COLO829 (cell line): ENCODE measurements at regions not wholly inside any gene's neighbourhood (a gene's known extent, or its start where the extent isn't known, plus 50 kb on each side); places are given as distances from the start of the nearest gene placed in this dataset.

Experiments used
- DNase-seq: peaks from one replicate; pipeline ENCODE4 v3.0.0; 2012; ENCODE audit warnings: low spot score

GRCh38 chr4:22217480-22217879, 268.9 kb upstream of the KCNIP4 start:
- DNase-seq, result no peak

- no peak for DNase-seq
These were observed 267.7 kb upstream of the KCNIP4 start for GRCh38 chr4:22216278-22216677.

GRCh38 chr4:22215084-22215483, 266.5 kb upstream of the KCNIP4 start:
- no peak for DNase-seq

- DNase-seq, result no peak
These were observed 255.1 kb upstream of the KCNIP4 start for GRCh38 chr4:22203711-22204011.

GRCh38 chr4:22202975-22203710, 254.6 kb upstream of the KCNIP4 start:
- DNase-seq, result no peak

- no peak for DNase-seq
These were observed 253.8 kb upstream of the KCNIP4 start for GRCh38 chr4:22202246-22202974.

GRCh38 chr4:22201256-22201655, 252.7 kb upstream of the KCNIP4 start:
- DNase-seq, result no peak

- no peak for DNase-seq
These were observed 248.0 kb upstream of the KCNIP4 start for GRCh38 chr4:22196551-22196950.

- no peak for DNase-seq
These were observed 243.5 kb upstream of the KCNIP4 start for GRCh38 chr4:22192084-22192511.

GRCh38 chr4:22191565-22191964, 243.0 kb upstream of the KCNIP4 start:
- no peak for DNase-seq

GRCh38 chr4:22190855-22191254, 242.3 kb upstream of the KCNIP4 start:
- DNase-seq, result peak; percentile 31

GRCh38 chr4:22187203-22187820, 238.7 kb upstream of the KCNIP4 start:
- no peak for DNase-seq

GRCh38 chr4:22181736-22182135, 233.2 kb upstream of the KCNIP4 start:
- DNase-seq, result no peak

- DNase-seq, result peak; percentile 45
These were observed 230.7 kb upstream of the KCNIP4 start for GRCh38 chr4:22179124-22179874.

- no peak for DNase-seq
These were observed 226.1 kb upstream of the KCNIP4 start for GRCh38 chr4:22174640-22175039.

GRCh38 chr4:22170353-22170752, 221.8 kb upstream of the KCNIP4 start:
- peak; percentile 49 for DNase-seq

- DNase-seq, result no peak
These were observed 218.6 kb upstream of the KCNIP4 start for GRCh38 chr4:22167201-22167600.

- no peak for DNase-seq
These were observed 213.9 kb upstream of the KCNIP4 start for GRCh38 chr4:22162454-22162853.

- DNase-seq, result no peak
These were observed 182.2 kb upstream of the KCNIP4 start for GRCh38 chr4:22130741-22131140.

- DNase-seq, result peak; percentile 50
These were observed 181.0 kb upstream of the KCNIP4 start for GRCh38 chr4:22129454-22130029.

- no peak for DNase-seq
These were observed 173.5 kb upstream of the KCNIP4 start for GRCh38 chr4:22122062-22122461.

GRCh38 chr4:22115262-22115661, 166.7 kb upstream of the KCNIP4 start:
- no peak for DNase-seq
